BLaER1 (cell line): ENCODE measurements at regions not wholly inside any gene's neighbourhood (a gene's known extent, or its start where the extent isn't known, plus 50 kb on each side); places are given as distances from the start of the nearest gene placed in this dataset.

ENCODE experiments used
- H3K27ac ChIP-seq: shearing (Covaris generic); formaldehyde crosslinking; 2 replicates; pipeline ENCODE4 v1.8.1; 2022
- H3K27me3 ChIP-seq: shearing (Covaris generic); formaldehyde crosslinking; 2 replicates; pipeline ENCODE4 v1.8.1; 2022
- H3K36me3 ChIP-seq: shearing (Covaris generic); formaldehyde crosslinking; 2 replicates; pipeline ENCODE4 v1.8.1; 2022
- H3K4me1 ChIP-seq: shearing (Covaris generic); formaldehyde crosslinking; 2 replicates; pipeline ENCODE4 v1.8.1; 2022
- H3K4me2 ChIP-seq: shearing (Covaris generic); formaldehyde crosslinking; 2 replicates; pipeline ENCODE4 v1.8.1; 2022
- H3K4me3 ChIP-seq: shearing (Covaris generic); formaldehyde crosslinking; 2 replicates; pipeline ENCODE4 v1.8.1; 2022
- H3K9ac ChIP-seq: shearing (Covaris generic); formaldehyde crosslinking; 2 replicates; pipeline ENCODE4 v1.8.1; 2022
- H3K9me3 ChIP-seq: shearing (Covaris generic); formaldehyde crosslinking; 2 replicates; pipeline ENCODE4 v1.8.1; 2022
- H4K20me1 ChIP-seq: shearing (Covaris generic); formaldehyde crosslinking; 2 replicates; pipeline ENCODE4 v1.8.1; 2022
- Cebpa-rat ChIP-seq: shearing (Covaris generic); IDR thresholded peaks from 2 replicates; pipeline ENCODE4 v1.8.1; 2022

DNA sequence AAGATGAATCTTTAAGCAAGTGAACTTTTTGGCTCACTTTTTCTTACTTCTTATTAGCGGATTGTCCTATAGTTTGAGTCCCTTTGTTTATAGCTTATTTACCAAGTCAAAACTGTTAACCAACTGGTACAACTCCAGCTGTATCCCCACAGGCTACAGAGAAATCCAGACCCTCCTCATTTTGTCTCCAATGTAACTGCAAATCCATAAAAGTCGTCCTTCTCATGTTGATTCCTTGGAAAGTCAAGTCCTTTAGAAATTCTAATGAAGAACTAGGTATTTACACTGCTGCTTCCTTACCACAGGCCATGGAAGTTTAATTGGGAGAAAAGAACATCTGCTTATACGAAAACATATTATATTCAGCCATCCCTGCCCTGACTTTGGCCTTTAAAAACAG, 729.1 kb upstream of the NRSN1 start:
- H3K4me1 ChIP-seq: no peaks in the 10 kb centered on the region
- H3K36me3 ChIP-seq: no peaks in the 10 kb centered on the region
- no peaks in the 10 kb centered on the region for H3K27me3 ChIP-seq
- no peaks in the 10 kb centered on the region for H4K20me1 ChIP-seq
- H3K9me3 ChIP-seq: no peaks in the 10 kb centered on the region
- no peak overlapping the region for H3K27ac ChIP-seq
- H3K4me3 ChIP-seq: no peak overlapping the region
- no peak overlapping the region for H3K4me2 ChIP-seq
- TF ChIP-seq Cebpa-rat: no peak
- no peak overlapping the region for H3K9ac ChIP-seq

DNA sequence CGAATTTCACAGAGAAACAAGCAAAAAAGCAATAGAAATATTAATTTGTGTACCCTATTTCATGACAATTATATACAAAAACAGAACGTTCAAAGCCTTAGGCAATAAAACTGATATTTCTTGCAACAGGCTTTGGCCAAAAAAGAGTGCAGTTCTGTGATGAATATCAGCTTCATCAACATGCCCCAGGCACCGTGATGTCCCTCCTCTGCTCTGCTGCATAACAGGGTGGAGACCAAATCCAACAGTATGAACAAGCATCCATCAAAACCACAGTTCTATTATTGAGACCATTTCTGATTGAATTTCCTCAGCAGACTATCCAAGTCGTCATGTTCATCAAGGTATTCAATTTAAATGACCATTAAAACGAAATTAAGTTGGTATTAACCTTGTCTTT, 722.6 kb upstream of the NRSN1 start:
- Histone ChIP-seq H3K9ac (no peak overlapping the region), H3K4me2 (no peak overlapping the region), H3K4me3 (no peak overlapping the region), H3K36me3 (no peaks in the 10 kb centered on the region), H3K27ac (no peak overlapping the region), H4K20me1 (no peaks in the 10 kb centered on the region), H3K9me3 (no peaks in the 10 kb centered on the region), H3K27me3 (no peaks in the 10 kb centered on the region), H3K4me1 (peaks cover 11% of the 10 kb centered on the region; the same call in 1 of the 2 replicates)
- no peak for TF ChIP-seq Cebpa-rat

DNA sequence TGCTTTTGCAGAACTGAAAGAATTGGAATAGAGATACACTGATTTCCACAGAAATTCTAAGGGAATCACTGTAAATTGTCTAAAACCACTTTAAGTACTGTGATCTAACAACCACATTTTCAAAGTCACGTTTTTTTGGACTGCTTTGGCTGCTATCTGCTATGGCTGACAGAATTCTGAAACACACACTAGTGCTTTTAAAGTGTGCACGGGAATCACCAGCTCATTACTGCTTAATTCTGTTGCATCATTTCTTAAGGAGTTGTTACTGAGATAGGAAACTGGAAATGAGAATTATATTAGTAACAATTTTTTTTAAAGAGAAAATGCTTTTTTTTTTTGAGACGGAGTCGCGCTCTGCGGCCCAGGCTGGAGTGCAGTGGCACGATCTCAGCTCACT, 716.5 kb upstream of the NRSN1 start:
- Histone ChIP-seq H4K20me1 (no peaks in the 10 kb centered on the region), H3K36me3 (no peaks in the 10 kb centered on the region), H3K9me3 (no peaks in the 10 kb centered on the region), H3K4me3 (no peak overlapping the region), H3K4me1 (peaks cover 31% of the 10 kb centered on the region), H3K4me2 (no peak overlapping the region), H3K27me3 (no peaks in the 10 kb centered on the region), H3K9ac (no peak overlapping the region), H3K27ac (no peak overlapping the region)
- no peak for TF ChIP-seq Cebpa-rat

DNA sequence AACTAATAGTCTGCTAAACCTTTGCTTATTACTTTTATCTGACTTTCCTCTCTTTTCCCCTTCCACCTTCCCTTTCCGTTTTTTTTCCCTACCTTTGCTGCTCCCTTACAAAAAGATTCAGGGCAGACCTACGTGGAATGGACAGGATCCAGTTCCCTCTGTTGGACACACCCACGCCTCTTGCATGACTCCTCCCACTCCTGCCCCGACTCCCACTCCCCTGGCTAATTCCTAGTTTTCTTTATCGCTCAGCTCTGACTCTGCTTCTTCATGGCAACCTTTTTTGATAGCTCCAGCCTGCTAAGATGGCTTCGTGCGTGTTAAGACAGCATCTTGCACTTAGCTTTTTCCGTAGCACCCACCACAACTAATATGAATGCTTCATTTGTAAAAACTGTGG, 715.6 kb upstream of the NRSN1 start:
- H4K20me1 ChIP-seq: no peaks in the 10 kb centered on the region
- no peak for TF ChIP-seq Cebpa-rat
- H3K27me3 ChIP-seq: no peaks in the 10 kb centered on the region
- no peak overlapping the region for H3K4me2 ChIP-seq
- no peaks in the 10 kb centered on the region for H3K36me3 ChIP-seq
- H3K4me3 ChIP-seq: no peak overlapping the region
- H3K4me1 ChIP-seq: peaks cover 33% of the 10 kb centered on the region
- H3K9ac ChIP-seq: no peak overlapping the region
- H3K9me3 ChIP-seq: no peaks in the 10 kb centered on the region
- H3K27ac ChIP-seq: no peak overlapping the region

DNA sequence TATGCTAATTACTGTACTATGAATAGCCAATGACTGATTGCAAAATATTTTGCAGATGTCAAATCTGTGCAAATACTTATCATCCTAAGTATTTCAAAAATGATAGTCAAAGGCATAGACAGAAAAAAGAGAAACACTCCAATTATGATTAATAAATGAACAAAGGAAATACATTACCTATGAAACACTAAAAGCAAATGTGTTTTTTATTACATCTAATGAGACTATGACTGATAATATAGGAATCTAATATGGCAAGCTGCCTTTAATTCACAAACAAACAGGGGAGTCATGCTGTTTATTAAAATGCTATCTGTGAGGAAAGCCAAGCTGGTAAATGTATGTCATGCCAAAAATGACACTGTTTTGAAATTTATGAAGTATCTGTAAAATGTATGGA, 713.2 kb upstream of the NRSN1 start:
- Histone ChIP-seq H3K4me3 (no peak overlapping the region), H3K9me3 (no peaks in the 10 kb centered on the region), H3K4me2 (no peak overlapping the region), H3K27me3 (no peaks in the 10 kb centered on the region), H3K9ac (no peak overlapping the region), H3K4me1 (peaks cover 22% of the 10 kb centered on the region), H3K27ac (no peak overlapping the region), H3K36me3 (no peaks in the 10 kb centered on the region), H4K20me1 (no peaks in the 10 kb centered on the region)
- no peak for TF ChIP-seq Cebpa-rat

GRCh38 chr6:23413327-23414050, 712.5 kb upstream of the NRSN1 start:
- Histone ChIP-seq H3K9me3 (no peaks in the 10 kb centered on the region), H3K27ac (peak overlapping the region; percentile 56), H4K20me1 (no peaks in the 10 kb centered on the region), H3K27me3 (no peaks in the 10 kb centered on the region), H3K4me3 (no peak overlapping the region), H3K4me1 (peaks cover 22% of the 10 kb centered on the region), H3K9ac (no peak overlapping the region), H3K4me2 (peak overlapping the region; percentile 71), H3K36me3 (no peaks in the 10 kb centered on the region)
- no peak for TF ChIP-seq Cebpa-rat

DNA sequence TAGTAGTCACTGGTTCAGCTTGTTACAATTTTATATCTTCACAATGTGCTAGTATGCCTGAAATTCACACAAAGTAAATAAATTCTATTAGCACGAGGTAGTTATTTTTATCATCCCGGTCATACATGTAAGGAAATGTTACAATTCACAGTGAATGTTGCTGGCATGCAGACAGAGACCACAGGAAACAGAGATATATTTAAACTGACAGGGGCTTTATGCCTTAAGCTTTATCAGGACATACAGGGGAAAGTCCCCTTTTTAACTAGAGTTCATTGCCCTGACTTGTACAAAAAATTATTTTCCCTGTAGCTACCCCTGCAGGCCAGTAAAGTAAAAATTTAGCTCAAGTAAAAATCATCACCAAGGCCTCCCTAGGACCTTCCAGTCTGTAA, 712.0 kb upstream of the NRSN1 start:
- no peak for TF ChIP-seq Cebpa-rat
- H3K36me3 ChIP-seq: no peaks in the 10 kb centered on the region
- H3K4me1 ChIP-seq: peaks cover 22% of the 10 kb centered on the region
- H4K20me1 ChIP-seq: no peaks in the 10 kb centered on the region
- peak overlapping the region; percentile 56 for H3K27ac ChIP-seq
- H3K9ac ChIP-seq: peak overlapping the region; percentile 22; the same call in 1 of the 2 replicates
- H3K4me2 ChIP-seq: peak overlapping the region; percentile 71
- no peak overlapping the region for H3K4me3 ChIP-seq
- no peaks in the 10 kb centered on the region for H3K9me3 ChIP-seq
- no peaks in the 10 kb centered on the region for H3K27me3 ChIP-seq

DNA sequence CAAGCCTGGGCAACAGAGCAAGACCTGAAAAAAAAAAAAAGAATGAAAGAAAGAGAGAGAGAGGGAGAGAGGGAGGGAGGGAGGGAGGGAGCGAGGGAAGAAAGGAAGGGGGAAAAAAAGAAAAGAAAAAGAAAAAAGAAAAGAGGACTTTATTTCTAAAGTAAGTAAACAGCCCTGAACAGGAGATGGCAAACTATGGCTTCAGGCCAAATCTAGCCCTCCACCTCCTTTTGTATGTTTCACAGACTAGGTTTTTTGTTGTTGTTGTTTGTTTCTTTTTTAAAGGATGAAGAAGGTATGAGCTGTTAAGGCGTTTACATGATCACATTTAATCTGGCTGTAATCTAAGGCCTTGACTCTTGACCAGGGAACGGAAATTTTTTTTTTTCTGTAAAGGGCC, 711.1 kb upstream of the NRSN1 start:
- H3K36me3 ChIP-seq: no peaks in the 10 kb centered on the region
- H3K27ac ChIP-seq: no peak overlapping the region
- H3K27me3 ChIP-seq: no peaks in the 10 kb centered on the region

GRCh38 chr6:23415819-23416427, 710.1 kb upstream of the NRSN1 start:
- Histone ChIP-seq H3K9me3 (no peaks in the 10 kb centered on the region), H3K9ac (no peak overlapping the region), H3K36me3 (no peaks in the 10 kb centered on the region), H3K4me1 (peaks cover 22% of the 10 kb centered on the region), H3K27me3 (no peaks in the 10 kb centered on the region), H3K4me3 (no peak overlapping the region), H4K20me1 (no peaks in the 10 kb centered on the region), H3K4me2 (no peak overlapping the region), H3K27ac (no peak overlapping the region)
- no peak for TF ChIP-seq Cebpa-rat

More for the DNA sequence above, 711.1 kb upstream of the NRSN1 start:
- Histone ChIP-seq H3K4me2 (peak overlapping the region; percentile 71; the same call in 1 of the 2 replicates), H3K4me1 (peaks cover 22% of the 10 kb centered on the region), H3K9ac (no peak overlapping the region), H4K20me1 (no peaks in the 10 kb centered on the region), H3K4me3 (no peak overlapping the region), H3K9me3 (no peaks in the 10 kb centered on the region)
- no peak for TF ChIP-seq Cebpa-rat

DNA sequence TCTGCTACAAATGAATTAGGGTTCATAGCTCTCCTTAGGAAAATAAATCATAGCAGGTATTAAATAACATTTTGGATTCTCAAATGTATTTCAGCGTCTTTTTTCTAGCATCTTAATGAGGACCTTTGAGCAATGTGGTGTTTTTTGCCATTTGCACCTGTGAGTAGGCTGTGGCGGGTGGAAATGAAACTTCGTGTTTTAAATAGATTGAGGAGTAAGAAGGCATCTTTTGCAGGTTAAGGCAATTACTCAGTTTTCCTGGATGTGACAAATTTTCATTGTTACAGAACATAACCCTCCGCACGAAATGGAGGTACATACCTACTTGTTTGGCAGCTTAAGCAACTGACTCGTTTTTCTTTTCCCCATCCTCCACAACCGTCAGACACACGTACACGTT, 708.9 kb upstream of the NRSN1 start:
- Histone ChIP-seq H3K4me2 (no peak overlapping the region), H3K27ac (no peak overlapping the region), H3K4me1 (peaks cover 22% of the 10 kb centered on the region), H3K9ac (no peak overlapping the region), H3K4me3 (no peak overlapping the region), H3K9me3 (peaks cover 3% of the 10 kb centered on the region; the same call in 1 of the 2 replicates), H3K36me3 (no peaks in the 10 kb centered on the region), H3K27me3 (no peaks in the 10 kb centered on the region), H4K20me1 (no peaks in the 10 kb centered on the region)
- TF ChIP-seq Cebpa-rat: no peak
